NB4 (cell line): ENCODE measurements at regions not wholly inside any gene's neighbourhood (a gene's known extent, or its start where the extent isn't known, plus 50 kb on each side); places are given as distances from the start of the nearest gene placed in this dataset.

Experiments
- DNase-seq: peaks from one replicate; pipeline ENCODE4 v3.0.0; 2010; ENCODE audit warnings: low read depth
- H3K4me3 ChIP-seq: one replicate; pipeline ENCODE4 v1.5.1; 2011; ENCODE audit warnings: mild to moderate bottlenecking, low read depth, low read length, moderate library complexity
- MYC ChIP-seq: IDR thresholded peaks from 2 replicates; pipeline ENCODE4 v1.6.1; 2011; ENCODE audit warnings: low read depth, low read length
- POLR2A ChIP-seq: IDR thresholded peaks from 2 replicates; pipeline ENCODE4 v1.6.1; 2011; ENCODE audit warnings: mild to moderate bottlenecking; ENCODE audit not compliant: insufficient read length; ENCODE audit errors: extremely low read depth
- TF ChIP-seq, protein P1 (sequence below): IDR thresholded peaks from 2 replicates; pipeline ENCODE4 v1.6.1; 2011; ENCODE audit warnings: low read depth, low read length
- TF ChIP-seq, protein P2 (sequence below): IDR thresholded peaks from one replicate; pipeline ENCODE4 v1.5.1; 2012; ENCODE audit warnings: low read depth, low read length

DNA sequence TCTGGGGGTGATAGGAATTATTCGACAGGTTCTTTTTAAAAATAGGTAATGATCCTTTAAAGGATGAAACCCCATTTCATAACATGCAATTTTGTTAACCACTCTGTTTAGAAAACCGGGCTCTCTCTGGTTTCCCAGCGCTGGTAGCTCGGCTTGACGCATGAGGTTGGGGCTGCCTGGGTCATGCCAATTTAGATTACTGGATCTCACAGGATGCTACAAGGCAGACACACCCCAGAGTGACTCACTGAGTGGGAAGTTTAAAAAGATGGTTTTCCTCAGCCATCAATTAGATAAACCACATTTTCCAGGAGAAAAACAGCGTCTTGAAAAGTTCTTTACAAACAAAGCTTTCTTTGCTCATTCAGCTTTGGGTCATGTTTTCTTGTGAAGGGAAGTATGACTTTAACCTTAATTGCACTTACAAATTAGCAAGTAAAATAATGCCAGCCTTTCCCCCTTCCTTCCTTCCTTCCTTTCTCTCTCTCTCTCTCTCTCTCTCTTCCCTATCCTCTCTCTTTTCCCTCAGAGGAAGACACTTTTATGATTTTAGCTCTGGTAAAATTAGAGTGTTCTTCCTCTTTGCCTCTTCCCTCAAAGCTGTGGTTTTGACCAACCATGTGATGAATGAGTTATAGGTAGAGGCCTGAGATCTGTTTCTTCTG lies 99.8 kb downstream of the EPDR1 start:
- no peak overlapping the region for H3K4me3 ChIP-seq
- no peak for TF ChIP-seq POLR2A
- TF ChIP-seq, protein P1, sequence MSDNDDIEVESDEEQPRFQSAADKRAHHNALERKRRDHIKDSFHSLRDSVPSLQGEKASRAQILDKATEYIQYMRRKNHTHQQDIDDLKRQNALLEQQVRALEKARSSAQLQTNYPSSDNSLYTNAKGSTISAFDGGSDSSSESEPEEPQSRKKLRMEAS, result no peak
- TF ChIP-seq, protein P2, sequence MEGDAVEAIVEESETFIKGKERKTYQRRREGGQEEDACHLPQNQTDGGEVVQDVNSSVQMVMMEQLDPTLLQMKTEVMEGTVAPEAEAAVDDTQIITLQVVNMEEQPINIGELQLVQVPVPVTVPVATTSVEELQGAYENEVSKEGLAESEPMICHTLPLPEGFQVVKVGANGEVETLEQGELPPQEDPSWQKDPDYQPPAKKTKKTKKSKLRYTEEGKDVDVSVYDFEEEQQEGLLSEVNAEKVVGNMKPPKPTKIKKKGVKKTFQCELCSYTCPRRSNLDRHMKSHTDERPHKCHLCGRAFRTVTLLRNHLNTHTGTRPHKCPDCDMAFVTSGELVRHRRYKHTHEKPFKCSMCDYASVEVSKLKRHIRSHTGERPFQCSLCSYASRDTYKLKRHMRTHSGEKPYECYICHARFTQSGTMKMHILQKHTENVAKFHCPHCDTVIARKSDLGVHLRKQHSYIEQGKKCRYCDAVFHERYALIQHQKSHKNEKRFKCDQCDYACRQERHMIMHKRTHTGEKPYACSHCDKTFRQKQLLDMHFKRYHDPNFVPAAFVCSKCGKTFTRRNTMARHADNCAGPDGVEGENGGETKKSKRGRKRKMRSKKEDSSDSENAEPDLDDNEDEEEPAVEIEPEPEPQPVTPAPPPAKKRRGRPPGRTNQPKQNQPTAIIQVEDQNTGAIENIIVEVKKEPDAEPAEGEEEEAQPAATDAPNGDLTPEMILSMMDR, result no peak
- no peak for TF ChIP-seq MYC
- peak; percentile 33 for DNase-seq

DNA sequence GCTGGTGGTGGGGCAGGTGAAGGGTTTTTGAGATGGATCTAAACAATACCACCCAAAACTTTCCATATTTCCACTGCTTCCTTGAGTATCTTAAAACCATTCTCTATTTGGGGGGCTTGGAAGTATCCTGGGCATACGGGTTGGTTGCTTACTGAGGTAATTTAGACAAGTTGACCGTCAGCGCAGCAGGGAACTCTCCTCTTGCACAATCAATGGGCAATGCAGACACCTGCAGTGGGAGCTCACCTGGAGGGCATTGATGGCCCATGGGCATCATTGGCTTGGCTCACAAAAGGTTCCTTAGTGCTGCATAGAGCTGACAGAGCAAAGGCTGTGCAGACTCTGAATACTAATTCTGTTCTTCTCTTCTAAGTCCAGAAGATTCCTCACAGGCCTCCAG lies 101.5 kb downstream of the EPDR1 start:
- TF ChIP-seq POLR2A (no peak), MYC (no peak)
- TF ChIP-seq, protein P1, result no peak
- TF ChIP-seq, protein P2, result no peak
- no peak overlapping the region for H3K4me3 ChIP-seq
- DNase-seq, result no peak

DNA sequence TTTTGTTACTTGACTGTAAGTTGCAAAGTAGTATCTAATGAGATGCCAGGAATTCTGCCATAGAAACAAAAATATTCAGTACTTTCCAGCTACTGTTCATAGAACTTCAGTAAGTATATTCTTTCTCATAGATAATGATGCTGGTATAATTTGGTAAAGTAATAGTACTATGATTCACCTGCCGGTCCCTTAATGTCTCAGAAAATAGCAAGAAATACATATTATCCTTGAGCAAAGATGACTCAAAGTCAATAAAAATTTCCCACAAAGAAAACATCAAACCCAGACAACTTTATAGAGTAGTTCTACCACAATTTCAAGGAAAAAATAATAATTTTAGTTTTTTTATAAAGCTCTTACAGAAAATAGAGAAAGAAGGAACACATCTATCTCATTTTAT lies 105.4 kb downstream of the EPDR1 start:
- no peak for DNase-seq
- TF ChIP-seq POLR2A, result no peak
- TF ChIP-seq, protein P1, result no peak
- TF ChIP-seq, protein P2, result no peak
- TF ChIP-seq MYC, result no peak
- H3K4me3 ChIP-seq, result no peak overlapping the region

DNA sequence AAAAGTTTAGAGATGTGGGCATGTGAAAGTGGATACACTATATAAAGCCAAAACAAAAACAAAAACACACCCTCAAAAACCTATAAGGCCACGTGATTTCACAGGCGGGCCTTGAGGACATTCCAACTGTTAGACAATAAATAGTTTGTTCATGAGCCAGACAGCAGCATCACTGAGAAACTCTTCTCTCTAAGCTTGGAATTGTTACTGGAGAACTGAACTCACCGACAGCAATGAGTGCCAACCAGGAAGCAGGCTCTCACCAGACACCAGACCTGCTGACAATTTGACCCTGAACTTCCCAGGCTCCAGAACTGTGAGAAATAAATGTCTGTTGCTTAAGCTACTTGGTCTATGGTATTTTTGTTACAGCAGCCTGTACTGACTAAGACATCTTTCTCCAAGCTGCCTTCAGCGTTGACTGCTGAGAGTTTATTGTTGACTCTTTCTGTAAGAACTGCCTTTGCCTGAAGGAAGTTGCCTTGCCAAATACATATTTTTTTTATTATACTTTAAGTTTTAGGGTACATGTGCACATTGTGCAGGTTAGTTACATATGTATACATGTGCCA lies 107.5 kb downstream of the EPDR1 start:
- TF ChIP-seq, protein P2, result no peak
- TF ChIP-seq, protein P1, result no peak
- TF ChIP-seq POLR2A (no peak), MYC (no peak)
- DNase-seq, result no peak
- H3K4me3 ChIP-seq, result no peak overlapping the region

DNA sequence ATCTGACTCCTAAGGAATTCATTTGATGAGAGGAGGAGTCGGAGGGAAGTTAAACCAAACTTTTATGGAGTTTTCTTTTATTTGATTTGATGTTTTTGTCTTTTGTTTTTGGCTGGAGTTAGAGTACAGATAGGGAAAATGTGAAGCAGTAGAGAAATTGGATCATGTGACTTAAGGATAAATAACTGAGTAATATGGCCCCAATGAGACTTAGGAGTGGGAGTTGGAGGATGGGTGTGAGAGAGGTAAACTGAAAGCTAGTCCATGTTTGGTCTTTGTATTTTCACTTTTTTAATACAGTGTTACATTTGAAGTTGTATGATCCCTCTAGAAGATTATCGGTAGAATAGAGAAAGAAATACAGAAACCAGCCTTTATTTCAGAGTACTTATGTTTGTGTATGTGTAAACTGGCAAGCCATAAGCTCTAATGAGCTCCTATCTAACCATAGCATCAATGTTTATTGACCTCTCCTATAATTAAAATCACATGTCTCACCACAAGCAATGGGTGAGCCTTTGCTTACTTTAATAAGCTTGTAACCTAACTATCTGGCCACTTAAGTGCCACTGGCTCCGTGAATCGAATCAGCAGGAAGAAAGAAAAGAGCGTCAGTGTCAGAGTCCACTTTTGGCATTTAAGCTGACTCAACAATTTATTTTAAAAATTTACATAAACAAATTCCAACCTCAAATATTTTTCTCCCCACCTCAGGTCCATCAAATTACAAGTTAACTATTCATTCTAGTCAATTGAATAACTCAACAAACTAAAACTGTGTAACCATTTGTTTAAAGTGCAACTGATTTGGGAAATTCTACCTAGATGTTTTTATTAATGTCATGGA lies 113.8 kb downstream of the EPDR1 start:
- DNase-seq, result no peak
- TF ChIP-seq, protein P2, result no peak
- no peak for TF ChIP-seq MYC
- TF ChIP-seq POLR2A, result no peak
- TF ChIP-seq, protein P1, result no peak
- H3K4me3 ChIP-seq, result no peak overlapping the region
